ENCODE measurements at regions not wholly inside any gene's neighbourhood (a gene's known extent, or its start where the extent isn't known, plus 50 kb on each side); places are given as distances from the start of the nearest gene placed in this dataset.

- TF ChIP-seq POLR2AphosphoS5 (IDR thresholded peaks at IDR 0.05; ENCODE audit: low read depth), result no peak
- no peak for TF ChIP-seq CTCF (conservative IDR thresholded peaks at IDR 0.05; ENCODE audit: low read depth in 2 of 2)
- no peak for TF ChIP-seq EZH2 (IDR thresholded peaks at IDR 0.05; ENCODE audit: low read depth, unreplicated experiment)
- TF ChIP-seq EZH2phosphoT487 (IDR thresholded peaks at IDR 0.05; ENCODE audit: unreplicated experiment), result no peak
Measured at GRCh38 chr20:23294166-23294565, 56.4 kb upstream of the NXT1 start.
